Neural cell (in vitro differentiated cells): ENCODE measurements at regions not wholly inside any gene's neighbourhood (a gene's known extent, or its start where the extent isn't known, plus 50 kb on each side); places are given as distances from the start of the nearest gene placed in this dataset.

Experiments used
- H2AFZ ChIP-seq: fragments of 200-600, 300-800 bp; sonication (generic), shearing (Covaris generic); 2 replicates; pipeline ENCODE4 v1.6.0; 2014; ENCODE audit warnings: low read depth, mild to moderate bottlenecking, antibody characterized with exemption, low read length, moderate library complexity
- H3F3A ChIP-seq: fragments of 200-600 bp; shearing (Covaris generic); 2 replicates; pipeline ENCODE4 v1.6.1; 2016; ENCODE audit warnings: mild to moderate bottlenecking, moderate library complexity, mixed read lengths, antibody characterized with exemption, low read length; ENCODE audit not compliant: insufficient read depth, poor library complexity, severe bottlenecking
- H3K27ac ChIP-seq: fragments of 200-600, 300-800 bp; sonication (generic), shearing (Covaris generic); 2 replicates; pipeline ENCODE4 v1.5.1; 2014; ENCODE audit warnings: mild to moderate bottlenecking, low read length, moderate library complexity
- H3K27me3 ChIP-seq: fragments of 300-800, 200-600 bp; sonication (generic), shearing (Covaris generic); 2 replicates; pipeline ENCODE4 v1.6.0; 2014; ENCODE audit warnings: mild to moderate bottlenecking, low read depth, low read length, moderate library complexity; ENCODE audit not compliant: insufficient read depth
- H3K36me3 ChIP-seq: fragments of 300-800, 200-600 bp; sonication (generic), shearing (Covaris generic); 2 replicates; pipeline ENCODE4 v1.5.1; 2014; ENCODE audit warnings: mild to moderate bottlenecking, antibody characterized with exemption, low read length, moderate library complexity; ENCODE audit not compliant: insufficient read depth
- H3K4me2 ChIP-seq: fragments of 300-800, 200-600 bp; sonication (generic), shearing (Covaris generic); 2 replicates; pipeline ENCODE4 v1.6.0; 2014; ENCODE audit warnings: mild to moderate bottlenecking, low read length
- H3K4me3 ChIP-seq: fragments of 300-800, 200-600 bp; sonication (generic), shearing (Covaris generic); 2 replicates; pipeline ENCODE4 v1.5.1; 2014; ENCODE audit warnings: mild to moderate bottlenecking, low read length, moderate library complexity
- H3K79me2 ChIP-seq: fragments of 200-600 bp; shearing (Covaris generic); replicated peaks from 2 replicates; pipeline ENCODE4 v1.6.0; 2014; ENCODE audit warnings: mild to moderate bottlenecking, low read length, moderate library complexity; ENCODE audit not compliant: insufficient read depth
- H3K9ac ChIP-seq: fragments of 300-800, 200-600 bp; sonication (generic), shearing (Covaris generic); 2 replicates; pipeline ENCODE4 v1.6.1; 2016; ENCODE audit warnings: mild to moderate bottlenecking, low read length, mixed read lengths
- H3K9me2 ChIP-seq: fragments of 200-600 bp; shearing (Covaris generic); 2 replicates; pipeline ENCODE4 v1.6.1; 2016; ENCODE audit warnings: mild to moderate bottlenecking, low read length, mixed read lengths; ENCODE audit not compliant: insufficient read depth
- H3K9me3 ChIP-seq: fragments of 200-600, 300-800 bp; sonication (generic), shearing (Covaris generic); 2 replicates; pipeline ENCODE4 v1.6.1; 2016; ENCODE audit warnings: mild to moderate bottlenecking, mixed run types, low read length, moderate library complexity, mixed read lengths
- H4K20me1 ChIP-seq: fragments of 200-600 bp; shearing (Covaris generic); 2 replicates; pipeline ENCODE4 v1.6.1; 2016; ENCODE audit warnings: mild to moderate bottlenecking, mixed run types; ENCODE audit not compliant: insufficient read depth
- EP300 ChIP-seq: fragments of 450-650 bp; conservative IDR thresholded peaks from 2 replicates; pipeline ENCODE4 v1.6.1; 2014; ENCODE audit warnings: antibody characterized with exemption, mild to moderate bottlenecking, moderate library complexity; ENCODE audit not compliant: poor library complexity, severe bottlenecking
- EZH2 ChIP-seq: fragments of 200-600, 300-800 bp; shearing (Covaris generic), sonication (generic); IDR thresholded peaks from 2 replicates; pipeline ENCODE4 v1.6.1; 2014; ENCODE audit warnings: antibody characterized with exemption, low read length, borderline replicate concordance, mild to moderate bottlenecking; ENCODE audit not compliant: insufficient read depth, poor library complexity, severe bottlenecking
- MXI1 ChIP-seq: fragments of 450-650 bp; conservative IDR thresholded peaks from 2 replicates; pipeline ENCODE4 v1.6.1; 2014; ENCODE audit warnings: antibody characterized with exemption, mild to moderate bottlenecking; ENCODE audit not compliant: poor library complexity, severe bottlenecking
- POLR2AphosphoS5 ChIP-seq: IDR thresholded peaks from 2 replicates; pipeline ENCODE4 v1.6.1; 2012
- RAD21 ChIP-seq: fragments of 450-650 bp; conservative IDR thresholded peaks from 2 replicates; pipeline ENCODE4 v1.6.1; 2014; ENCODE audit warnings: antibody characterized with exemption, mild to moderate bottlenecking, moderate library complexity
- SMC3 ChIP-seq: fragments of 450-650 bp; conservative IDR thresholded peaks from 2 replicates; pipeline ENCODE4 v1.6.1; 2014; ENCODE audit warnings: antibody characterized with exemption, mild to moderate bottlenecking, moderate library complexity; ENCODE audit not compliant: poor library complexity
- TAF1 ChIP-seq: IDR thresholded peaks from 2 replicates; pipeline ENCODE4 v1.6.1; 2012; ENCODE audit warnings: low read depth
- TF ChIP-seq, protein P1 (sequence below): fragments of 450-650 bp; IDR thresholded peaks from 2 replicates; pipeline ENCODE4 v1.5.1; 2014; ENCODE audit warnings: antibody characterized with exemption, mild to moderate bottlenecking, moderate library complexity; ENCODE audit not compliant: poor library complexity, severe bottlenecking
- TF ChIP-seq, protein P2 (sequence below): IDR thresholded peaks from 2 replicates; pipeline ENCODE4 v1.6.1; 2012; ENCODE audit warnings: borderline replicate concordance

- Histone ChIP-seq H3K4me3 (no peak overlapping the region), H3K9me3 (no peaks in the 10 kb centered on the region), H3K4me2 (no peak overlapping the region), H3K36me3 (no peaks in the 10 kb centered on the region), H3F3A (no peaks in the 10 kb centered on the region), H3K9ac (no peak overlapping the region), H3K27ac (no peak overlapping the region), H4K20me1 (no peaks in the 10 kb centered on the region), H3K79me2 (no peaks in the 10 kb centered on the region), H2AFZ (no peak overlapping the region), H3K9me2 (no peaks in the 10 kb centered on the region), H3K27me3 (no peaks in the 10 kb centered on the region)
- TF ChIP-seq, protein P1, sequence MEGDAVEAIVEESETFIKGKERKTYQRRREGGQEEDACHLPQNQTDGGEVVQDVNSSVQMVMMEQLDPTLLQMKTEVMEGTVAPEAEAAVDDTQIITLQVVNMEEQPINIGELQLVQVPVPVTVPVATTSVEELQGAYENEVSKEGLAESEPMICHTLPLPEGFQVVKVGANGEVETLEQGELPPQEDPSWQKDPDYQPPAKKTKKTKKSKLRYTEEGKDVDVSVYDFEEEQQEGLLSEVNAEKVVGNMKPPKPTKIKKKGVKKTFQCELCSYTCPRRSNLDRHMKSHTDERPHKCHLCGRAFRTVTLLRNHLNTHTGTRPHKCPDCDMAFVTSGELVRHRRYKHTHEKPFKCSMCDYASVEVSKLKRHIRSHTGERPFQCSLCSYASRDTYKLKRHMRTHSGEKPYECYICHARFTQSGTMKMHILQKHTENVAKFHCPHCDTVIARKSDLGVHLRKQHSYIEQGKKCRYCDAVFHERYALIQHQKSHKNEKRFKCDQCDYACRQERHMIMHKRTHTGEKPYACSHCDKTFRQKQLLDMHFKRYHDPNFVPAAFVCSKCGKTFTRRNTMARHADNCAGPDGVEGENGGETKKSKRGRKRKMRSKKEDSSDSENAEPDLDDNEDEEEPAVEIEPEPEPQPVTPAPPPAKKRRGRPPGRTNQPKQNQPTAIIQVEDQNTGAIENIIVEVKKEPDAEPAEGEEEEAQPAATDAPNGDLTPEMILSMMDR = no peak
- TF ChIP-seq MXI1 (no peak), EZH2 (no peak), SMC3 (no peak), POLR2AphosphoS5 (no peak), EP300 (no peak), RAD21 (no peak), TAF1 (no peak)
- TF ChIP-seq, protein P2, sequence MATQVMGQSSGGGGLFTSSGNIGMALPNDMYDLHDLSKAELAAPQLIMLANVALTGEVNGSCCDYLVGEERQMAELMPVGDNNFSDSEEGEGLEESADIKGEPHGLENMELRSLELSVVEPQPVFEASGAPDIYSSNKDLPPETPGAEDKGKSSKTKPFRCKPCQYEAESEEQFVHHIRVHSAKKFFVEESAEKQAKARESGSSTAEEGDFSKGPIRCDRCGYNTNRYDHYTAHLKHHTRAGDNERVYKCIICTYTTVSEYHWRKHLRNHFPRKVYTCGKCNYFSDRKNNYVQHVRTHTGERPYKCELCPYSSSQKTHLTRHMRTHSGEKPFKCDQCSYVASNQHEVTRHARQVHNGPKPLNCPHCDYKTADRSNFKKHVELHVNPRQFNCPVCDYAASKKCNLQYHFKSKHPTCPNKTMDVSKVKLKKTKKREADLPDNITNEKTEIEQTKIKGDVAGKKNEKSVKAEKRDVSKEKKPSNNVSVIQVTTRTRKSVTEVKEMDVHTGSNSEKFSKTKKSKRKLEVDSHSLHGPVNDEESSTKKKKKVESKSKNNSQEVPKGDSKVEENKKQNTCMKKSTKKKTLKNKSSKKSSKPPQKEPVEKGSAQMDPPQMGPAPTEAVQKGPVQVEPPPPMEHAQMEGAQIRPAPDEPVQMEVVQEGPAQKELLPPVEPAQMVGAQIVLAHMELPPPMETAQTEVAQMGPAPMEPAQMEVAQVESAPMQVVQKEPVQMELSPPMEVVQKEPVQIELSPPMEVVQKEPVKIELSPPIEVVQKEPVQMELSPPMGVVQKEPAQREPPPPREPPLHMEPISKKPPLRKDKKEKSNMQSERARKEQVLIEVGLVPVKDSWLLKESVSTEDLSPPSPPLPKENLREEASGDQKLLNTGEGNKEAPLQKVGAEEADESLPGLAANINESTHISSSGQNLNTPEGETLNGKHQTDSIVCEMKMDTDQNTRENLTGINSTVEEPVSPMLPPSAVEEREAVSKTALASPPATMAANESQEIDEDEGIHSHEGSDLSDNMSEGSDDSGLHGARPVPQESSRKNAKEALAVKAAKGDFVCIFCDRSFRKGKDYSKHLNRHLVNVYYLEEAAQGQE = no peak
These were observed 136.1 kb upstream of the WDFY3 start for GRCh38 chr4:85102606-85103005.

DNA sequence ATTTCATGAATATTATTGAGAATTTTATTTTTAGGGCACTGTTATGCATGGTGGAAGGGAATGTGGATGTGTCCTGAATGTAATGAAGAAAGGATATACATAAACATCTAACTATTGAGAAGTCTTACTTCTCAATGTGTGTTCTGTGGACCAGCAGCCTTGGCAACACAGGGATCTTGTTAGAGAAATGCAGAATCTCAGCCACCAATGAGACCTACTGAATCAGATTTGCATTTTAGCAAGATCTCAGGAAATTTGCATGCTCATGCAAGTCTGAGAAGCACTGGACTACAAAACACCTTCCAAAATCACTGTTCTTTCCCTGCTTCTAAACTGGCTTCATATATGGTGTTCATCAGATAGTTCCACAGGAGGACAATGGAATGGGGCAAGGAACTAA lies 139.7 kb upstream of the WDFY3 start:
- Histone ChIP-seq H3K27me3 (no peaks in the 10 kb centered on the region), H3K4me2 (peak overlapping the region; percentile 4), H3K36me3 (no peaks in the 10 kb centered on the region), H3K79me2 (no peaks in the 10 kb centered on the region), H3K9me3 (no peaks in the 10 kb centered on the region), H3F3A (no peaks in the 10 kb centered on the region), H3K9ac (no peak overlapping the region), H2AFZ (no peak overlapping the region), H3K4me3 (no peak overlapping the region), H3K27ac (no peak overlapping the region), H4K20me1 (no peaks in the 10 kb centered on the region), H3K9me2 (no peaks in the 10 kb centered on the region)
- no peak for TF ChIP-seq EP300
- TF ChIP-seq, protein P2 = no peak
- TF ChIP-seq TAF1 = no peak
- TF ChIP-seq SMC3 = no peak
- TF ChIP-seq EZH2 = no peak
- no peak for TF ChIP-seq POLR2AphosphoS5
- TF ChIP-seq, protein P1 = no peak
- no peak for TF ChIP-seq MXI1
- no peak for TF ChIP-seq RAD21
